T-helper 2 cell (primary cell): ENCODE measurements at regions not wholly inside any gene's neighbourhood (a gene's known extent, or its start where the extent isn't known, plus 50 kb on each side); places are given as distances from the start of the nearest gene placed in this dataset.

Source experiments
- DNase-seq, 5 experiments: peaks; one replicate each; pipeline versions ENCODE4 v3.0.0 to v3.0.0-alpha.2; 2012 to 2022

DNA sequence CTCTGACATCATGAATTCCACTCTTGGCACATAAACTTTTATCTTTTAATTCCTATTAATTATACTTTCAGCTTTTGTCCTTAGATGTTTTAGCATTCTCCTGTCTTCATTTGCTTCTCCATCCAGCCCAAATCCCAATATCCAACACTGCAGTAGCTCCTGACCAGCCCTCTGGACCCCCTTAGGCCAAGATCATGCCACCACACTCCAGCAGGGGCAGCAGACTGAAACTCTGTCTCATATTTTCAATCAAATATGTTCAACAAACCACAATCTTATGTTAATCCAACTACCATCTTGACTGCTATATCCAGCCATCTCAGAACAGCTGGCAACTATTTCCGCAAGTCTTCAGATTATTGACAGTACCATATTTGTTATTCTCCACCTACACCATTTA lies 315.8 kb upstream of the ROBO2 start:
- DNase-seq = no peak

DNA sequence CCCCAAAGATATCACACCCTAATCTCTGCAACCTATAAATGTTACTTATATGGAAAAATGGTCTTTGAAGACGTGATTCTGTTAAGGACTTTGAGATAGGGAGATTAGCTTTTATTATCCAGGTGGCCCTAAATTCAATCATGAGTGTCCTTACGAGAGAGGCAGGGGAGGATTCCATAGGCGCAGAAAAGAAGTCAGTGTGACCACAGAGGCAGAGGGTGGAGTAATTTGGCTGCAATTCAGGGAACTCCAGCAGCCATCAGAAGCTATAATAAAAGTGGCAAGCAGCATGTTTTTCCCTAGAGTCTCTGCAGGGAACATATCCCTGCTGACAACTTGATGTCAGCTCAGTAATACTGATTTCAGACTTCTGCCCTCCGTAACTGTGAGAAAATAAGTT lies 315.2 kb upstream of the ROBO2 start:
- DNase-seq = no peak

DNA sequence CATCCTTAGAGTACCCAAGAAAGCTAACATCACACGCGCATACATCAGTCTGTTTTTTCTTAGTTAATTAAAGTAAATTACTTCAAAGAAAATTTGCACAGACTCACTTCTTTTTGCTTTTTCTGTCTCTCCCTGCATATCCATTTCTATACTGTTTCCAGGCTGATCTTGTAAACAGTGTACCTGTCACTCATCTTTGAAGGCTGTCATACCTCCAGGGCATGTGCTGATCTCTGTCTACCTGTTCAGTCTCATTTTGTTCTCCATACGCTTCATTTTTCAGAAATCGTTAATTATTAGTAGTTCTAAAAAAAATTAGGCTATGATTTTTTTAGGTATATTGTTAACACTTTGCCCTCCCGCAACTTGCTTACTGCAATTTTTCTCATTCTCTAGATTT lies 313.9 kb upstream of the ROBO2 start:
- no peak for DNase-seq

DNA sequence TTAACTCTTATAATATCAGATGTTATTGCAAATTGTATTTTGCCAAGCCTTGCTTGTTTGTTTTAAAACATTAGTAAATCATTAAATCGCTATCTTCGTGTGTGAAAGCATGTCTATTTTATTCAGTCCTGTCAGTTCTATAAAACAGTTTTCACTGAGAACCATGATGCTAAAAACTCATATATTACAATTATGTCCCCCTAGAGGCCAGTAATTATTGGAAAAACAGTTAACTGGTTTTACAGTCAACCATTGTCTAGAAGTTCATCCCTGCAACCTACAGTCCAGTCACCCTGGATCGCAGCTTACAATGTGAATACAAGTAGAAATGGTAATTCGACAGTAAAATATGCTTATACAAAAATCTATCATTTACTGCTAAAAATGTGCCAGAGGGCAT lies 311.5 kb upstream of the ROBO2 start:
- no peak for DNase-seq

DNA sequence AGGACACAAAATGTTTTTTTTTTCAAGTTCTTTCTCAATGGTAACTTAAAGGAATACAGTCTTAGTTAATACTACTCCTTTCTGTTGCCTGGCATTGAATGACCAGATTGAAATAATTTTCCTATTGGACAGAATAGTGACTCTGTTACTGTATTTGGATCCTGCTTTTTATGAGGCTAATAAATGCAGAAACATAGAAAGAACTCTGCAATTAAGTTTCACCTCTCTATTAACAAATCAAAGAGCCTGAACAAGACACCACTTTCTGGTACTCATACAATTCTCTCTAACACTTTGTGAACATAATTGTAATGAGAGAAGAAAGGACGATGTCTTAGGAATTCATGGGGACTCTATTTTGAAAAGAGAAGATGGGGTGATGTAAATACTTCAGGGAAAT lies 308.4 kb upstream of the ROBO2 start:
- no peak for DNase-seq

DNA sequence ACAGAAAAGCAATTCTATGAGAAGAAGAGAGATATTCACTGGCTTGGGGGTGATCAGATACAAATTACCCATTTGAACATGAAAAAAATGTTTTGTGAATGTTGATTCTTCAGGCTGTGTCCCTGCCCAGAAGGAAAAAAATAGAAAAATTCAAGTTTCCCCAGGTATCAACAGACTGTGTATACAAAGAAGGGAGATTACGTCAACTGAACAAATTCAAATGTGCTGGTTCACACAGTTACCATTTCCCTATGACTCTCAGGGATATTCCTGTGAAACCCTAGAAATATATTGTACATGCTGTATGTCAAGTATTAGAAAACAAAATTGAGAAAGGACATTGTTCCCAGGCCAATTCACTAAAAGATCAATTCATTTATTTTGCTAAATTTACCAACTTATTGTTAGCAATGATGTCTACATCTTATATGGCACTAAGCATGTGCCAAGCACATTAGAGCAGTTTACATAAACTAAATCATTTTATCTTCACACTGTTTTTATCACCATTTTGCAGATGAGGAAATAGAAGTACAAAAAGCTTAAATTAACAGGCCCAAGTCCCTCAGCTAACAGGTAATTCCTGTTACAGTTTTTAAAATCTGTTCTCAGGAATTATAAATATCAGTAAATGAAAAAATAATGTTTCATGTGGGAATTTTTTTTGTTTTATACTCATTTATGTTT lies 306.7 kb upstream of the ROBO2 start:
- no peak for DNase-seq

DNA sequence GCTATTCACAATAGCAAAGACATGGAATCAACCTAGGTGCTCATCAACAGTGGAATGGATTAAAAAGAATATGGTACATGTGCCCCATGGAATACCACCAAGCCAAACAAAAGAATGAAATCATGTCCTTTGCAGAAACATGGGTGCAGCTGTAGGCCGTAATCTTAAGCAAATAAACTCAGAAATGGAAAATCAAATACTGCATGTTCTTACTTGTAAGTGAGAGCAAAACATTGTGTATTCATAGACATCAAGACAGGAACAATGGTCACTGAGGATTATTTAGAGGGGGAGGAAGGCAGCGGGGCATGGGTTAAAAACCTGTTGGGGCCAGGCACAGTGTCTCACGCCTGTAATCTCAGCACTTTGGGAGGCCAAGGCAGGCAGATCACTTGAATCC lies 304.7 kb upstream of the ROBO2 start:
- no peak for DNase-seq

DNA sequence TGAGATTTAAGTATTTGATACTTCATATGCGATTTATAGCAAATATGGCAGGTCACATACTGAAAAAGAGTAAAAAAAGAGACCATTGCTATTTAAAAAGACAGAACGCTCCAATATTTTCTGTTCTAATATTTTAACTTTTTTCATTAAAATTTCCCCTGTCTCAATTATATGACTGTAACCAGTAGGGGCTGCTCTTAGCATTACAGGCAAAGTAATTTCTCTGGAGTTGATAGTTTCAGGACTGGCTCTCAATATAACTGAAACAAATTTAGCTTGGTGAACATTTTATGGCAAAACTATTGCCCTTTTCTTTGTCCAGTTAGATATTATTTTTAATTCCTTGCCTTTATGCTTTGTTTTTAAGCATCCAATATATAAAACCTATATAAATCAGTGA lies 286.3 kb upstream of the ROBO2 start:
- no peak for DNase-seq

DNA sequence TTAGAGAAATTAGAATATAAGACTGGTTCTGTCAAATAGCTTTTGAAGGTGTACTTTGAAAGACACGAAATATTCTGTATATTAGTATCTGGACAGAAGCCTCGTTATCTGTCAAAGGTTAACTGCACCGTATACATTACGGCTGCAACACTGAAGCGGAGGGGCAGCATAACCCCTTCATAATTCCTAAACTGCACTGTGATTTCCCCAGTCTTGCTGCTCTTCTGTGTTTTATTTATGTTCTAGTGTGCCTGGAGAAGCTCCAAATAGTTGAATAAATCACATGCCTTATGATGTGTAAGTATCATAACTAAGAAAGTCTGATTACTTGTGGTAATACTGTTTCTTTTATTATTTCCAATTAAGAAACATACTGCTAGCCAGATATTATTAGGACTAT lies 285.7 kb upstream of the ROBO2 start:
- no peak for DNase-seq

DNA sequence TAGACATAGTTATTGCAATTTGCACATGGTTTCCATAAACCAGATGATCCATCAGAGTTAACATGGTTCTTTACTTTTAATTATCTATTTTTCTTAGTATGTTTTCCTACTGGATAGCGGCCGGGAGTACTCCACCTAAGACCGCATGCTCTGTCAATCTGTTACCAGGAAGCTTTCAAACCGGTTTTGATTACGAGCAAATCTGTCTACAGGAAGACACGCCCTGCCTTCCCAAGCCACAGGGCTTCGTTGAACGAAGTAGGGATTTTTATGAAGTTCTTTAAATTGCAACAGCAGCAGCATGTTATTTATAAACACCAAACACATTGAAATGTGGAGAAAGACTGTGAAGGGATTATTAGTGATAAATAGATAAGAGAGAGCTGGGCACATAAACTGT lies 283.3 kb upstream of the ROBO2 start:
- no peak for DNase-seq

DNA sequence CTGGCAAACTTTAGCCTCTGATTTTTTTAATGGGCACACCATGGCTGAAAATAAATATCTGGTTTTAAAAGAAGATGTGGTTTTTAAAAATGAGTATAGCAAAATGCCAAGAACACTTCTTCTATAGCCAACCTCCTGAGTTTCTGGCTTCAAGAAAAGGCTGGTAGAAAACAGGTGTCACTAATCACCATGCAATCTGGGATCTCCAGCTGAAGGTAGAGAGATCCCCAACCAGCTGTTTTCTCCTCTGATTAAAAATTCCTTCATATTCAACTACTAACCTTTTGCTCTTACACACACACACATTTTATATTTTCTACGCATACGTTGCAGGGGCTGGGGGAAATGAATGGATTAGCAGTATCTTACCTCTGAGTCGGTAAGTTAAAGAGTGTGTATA lies 279.6 kb upstream of the ROBO2 start:
- no peak for DNase-seq

DNA sequence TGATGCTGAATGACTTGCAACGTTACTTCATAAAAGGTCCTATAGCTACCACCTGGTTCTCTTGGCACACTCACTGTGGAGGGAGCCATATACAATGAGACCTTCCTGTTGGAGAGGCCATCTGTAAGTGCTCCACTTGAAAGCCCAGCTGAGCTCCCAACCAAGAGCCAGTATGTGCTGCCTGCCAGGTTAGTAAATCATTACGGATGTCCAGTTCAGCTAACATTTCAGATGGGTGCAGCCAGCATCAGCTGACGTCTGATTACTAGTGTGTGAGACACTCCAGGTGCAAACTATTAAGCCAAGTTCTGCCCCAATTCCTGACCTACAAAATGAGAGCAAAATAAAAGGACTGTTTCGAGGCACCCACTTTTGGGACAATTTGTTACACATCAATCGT lies 274.4 kb upstream of the ROBO2 start:
- DNase-seq = no peak

DNA sequence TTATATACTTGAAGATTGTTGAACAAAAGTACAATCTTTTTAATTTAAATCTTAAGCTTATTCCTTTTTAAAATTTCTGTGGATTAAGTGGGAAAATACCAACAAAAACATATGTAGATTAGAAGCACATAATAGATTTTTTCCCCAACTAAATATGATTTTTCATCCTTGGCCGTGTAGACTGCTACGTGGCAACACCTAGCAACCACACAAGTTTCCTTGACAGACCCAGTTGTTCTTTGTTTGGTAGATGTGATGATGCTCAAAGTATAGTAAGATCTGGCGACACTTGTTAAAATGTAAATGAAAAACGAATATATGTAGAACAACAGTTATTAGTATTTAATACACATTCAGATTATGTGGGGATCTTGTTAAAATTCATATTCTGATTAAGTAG lies 271.0 kb upstream of the ROBO2 start:
- no peak for DNase-seq

DNA sequence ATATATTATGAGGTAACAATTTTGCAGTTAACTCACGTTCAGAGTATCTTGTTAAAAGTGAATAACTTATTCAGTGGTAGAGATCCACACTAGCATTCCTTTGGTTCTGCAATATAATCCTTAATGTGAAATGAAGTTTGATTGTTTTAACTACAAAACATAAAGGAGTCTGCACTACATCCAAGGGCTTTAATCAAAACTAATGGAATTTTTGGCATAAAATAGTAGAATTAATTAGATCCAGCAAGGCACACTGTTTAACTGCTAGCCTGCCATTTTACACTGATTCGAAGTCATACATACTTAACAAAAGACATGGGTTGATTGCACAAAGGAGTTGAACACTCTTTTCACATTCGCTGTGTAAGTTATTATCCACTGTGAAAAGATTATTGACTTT lies 263.0 kb upstream of the ROBO2 start:
- no peak for DNase-seq

DNA sequence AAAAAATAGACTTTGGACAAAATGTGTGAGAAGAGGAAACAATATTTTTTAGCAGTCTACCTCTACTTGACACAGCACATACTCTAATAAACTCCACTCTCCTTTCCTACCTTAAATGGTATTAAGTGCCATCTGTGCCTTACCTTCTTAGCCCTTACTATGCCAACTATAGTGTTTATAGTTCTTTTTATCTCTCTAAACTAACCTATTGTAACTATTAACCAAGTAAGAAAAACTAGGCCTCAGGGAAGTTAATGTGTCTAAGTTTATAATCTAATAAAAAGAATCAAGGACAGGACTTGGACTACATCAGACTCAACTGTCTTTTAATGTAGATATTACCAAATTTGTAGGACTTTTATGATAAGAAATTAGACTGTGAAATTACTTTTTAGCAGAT lies 251.7 kb upstream of the ROBO2 start:
- no peak for DNase-seq

DNA sequence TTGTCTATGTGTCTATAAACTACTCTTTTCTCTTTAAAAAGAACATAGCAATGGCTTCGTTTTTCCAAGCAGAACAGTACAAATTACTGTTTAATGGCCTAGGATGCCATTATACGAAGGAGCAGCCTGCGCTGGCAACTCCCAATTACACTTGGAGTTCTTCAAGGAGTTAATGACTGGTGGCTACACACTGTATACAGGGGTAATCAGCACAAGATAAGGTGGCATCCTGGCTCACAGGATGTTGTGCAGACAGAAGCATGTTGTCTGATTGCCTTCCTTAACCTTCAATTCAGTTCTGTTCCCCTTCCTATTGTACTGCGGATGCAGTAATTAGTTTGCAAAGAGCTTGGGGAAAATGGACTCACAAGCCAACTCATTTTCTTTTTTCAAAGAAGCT lies 250.7 kb upstream of the ROBO2 start:
- DNase-seq = no peak

DNA sequence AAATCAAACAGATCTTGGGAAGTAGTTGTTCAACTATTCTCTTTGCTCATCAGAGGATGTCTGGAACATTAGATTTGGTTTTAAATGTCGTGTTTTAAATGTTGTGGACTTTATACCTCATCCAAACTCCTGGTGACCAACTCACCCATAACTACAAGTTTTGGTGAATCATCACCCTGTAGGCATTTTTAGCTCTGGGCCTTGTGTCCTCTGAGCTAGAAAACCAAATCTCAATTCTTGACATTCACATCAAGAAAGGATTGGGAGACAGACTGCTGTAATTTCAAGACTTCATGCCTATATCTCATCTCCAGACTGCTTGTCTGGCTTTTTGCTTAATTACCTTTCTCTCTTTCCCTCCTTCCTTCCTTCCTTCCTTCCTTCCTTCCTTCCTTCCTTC lies 228.5 kb upstream of the ROBO2 start:
- no peak for DNase-seq

DNA sequence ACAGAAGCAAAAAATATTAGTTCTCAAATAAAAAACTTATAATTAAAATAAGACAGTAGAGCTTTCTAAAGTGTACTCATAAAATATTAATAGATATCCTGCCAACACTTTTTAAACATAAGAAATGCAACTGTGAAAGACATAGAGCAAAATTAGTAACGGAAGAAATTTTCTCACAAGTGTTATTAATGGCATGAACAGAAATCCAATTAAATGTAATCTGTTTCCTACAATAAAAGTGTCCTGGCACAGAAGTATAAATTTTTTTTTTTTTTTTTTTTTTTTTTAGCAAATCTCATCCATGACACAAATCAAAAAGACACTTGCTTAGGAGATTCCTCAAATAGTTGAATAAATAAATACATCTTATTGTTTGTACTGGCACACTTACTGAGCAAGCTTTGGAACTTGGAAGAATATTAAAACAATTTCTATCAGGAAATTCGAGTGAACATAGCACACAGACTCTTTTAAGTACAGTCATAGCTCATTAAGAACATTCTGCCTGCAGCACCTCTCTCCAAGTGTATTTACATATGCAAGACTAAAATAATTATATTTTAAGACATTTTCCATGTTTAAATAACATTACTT lies 227.2 kb upstream of the ROBO2 start:
- no peak for DNase-seq

DNA sequence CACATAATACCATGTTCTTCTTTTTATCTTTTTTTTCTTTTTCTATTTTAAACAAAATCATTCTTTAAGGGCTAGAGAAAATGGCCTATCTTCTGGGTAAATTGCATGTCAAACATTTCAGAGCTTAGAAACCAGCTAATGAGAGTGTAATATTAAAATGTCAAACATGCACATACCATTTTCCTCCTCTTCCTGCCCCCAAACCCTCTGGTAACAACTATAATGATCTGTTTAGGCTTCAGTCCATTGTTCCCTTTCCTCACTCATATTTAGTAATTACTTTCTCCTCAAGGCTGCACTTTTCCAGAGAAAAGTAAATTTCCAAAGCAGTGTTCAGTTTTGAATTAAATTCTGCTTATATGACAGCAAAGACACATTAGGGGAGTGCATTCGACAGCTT lies 224.3 kb upstream of the ROBO2 start:
- DNase-seq = no peak

DNA sequence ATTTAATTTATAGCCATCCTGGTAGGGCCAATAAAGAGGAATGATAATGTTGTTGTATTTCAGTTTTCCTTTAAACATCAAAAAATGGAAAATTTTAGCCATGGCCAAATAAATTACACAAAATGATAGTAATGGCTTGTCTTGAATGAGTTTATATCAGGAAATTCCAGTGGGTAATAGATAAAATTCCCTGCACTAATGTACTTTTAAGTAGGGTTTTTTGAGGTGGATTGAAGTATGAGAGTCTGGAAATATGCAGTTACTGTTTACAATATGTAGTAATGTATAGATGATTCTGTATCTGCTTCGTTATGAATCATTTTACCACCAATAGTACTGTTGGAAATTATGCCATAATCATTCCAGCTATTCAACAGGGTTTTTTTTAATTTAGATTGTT lies 219.4 kb upstream of the ROBO2 start:
- DNase-seq = no peak

DNA sequence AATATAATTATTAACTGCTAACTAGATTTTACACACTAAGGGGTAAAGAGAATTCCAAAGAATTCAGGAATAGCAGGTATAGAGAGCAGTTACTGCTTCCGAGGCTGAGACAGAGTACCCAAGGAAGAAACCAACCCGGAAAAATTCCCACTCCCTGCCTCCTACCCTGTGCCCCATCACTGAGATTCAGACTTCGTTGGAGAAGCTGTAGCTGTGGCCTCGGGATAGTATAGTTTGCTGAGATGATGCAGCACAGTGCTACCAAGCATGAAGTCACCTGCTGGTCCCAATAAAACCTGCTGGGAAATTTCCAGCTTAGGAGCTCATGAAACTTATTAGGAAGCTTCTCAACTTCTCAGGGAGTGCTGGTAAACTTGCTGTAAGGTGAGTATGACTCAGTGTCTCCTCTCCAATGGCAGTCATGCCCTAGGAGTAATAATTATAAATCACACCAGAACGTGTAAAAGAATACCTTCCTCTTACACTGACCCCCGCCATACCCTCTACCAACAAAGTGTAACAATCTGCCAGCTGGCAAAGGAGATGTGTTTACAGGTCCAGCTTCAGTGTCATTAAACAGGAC lies 215.2 kb upstream of the ROBO2 start:
- DNase-seq = no peak

DNA sequence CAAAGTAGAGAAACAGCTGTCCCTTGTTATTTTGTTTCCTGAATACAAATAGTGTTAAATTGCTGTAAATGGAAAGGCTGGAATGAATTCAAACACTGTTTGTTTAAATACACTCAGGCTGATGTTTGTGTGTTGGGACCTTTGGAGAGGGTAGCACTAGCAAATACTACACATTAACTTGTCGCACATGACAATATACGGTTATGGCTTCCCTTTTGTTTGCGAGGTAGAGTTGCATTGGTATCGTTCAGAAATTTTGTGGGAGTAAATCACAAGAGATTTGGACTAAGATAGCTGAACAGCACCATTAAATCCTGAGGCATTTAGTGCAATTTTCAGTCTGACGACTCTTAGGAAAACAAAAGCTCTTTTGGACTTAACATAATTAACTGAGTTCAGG lies 213.0 kb upstream of the ROBO2 start:
- DNase-seq = no peak

DNA sequence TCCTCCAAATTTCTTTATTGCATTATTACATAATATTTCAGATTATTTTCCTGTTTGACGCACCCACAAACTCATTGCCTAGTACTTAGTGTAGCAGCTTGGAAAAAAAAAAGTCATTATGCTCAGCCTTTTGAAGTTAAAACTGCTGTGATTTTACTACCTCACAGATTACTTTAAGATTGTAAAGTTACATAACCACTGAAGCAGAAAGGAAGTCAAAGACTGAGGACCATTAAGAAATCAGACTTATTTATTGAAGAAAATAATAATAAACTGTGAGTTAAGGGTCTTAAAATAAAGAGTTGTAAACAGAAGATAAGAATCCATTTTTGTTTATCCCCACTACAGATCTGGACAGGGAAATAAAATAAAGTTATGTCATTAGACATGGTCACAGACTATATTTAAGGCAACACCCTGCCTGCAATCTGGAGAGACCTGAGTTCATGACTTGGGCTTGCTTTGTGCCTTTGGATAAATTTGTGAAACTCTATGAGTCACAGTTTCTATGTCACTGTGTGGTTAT lies 212.1 kb upstream of the ROBO2 start:
- no peak for DNase-seq

DNA sequence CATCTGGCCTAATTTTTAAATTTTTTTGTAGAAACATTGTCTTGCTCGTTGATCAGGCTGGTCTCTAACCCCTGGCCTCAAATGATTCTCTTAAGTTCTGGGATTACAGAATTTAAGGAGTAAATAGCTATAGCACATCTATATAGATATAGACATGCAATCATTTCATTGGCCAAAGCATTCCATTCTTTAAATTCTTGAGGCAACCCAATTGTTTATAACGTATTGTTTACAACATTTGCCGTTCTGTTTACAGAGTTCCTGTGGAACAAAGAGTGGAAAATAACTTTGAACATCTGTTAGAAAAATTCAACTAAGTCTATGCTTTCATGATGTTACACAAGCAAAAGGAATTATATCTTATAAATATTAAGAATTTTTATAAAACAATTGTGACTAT lies 205.2 kb upstream of the ROBO2 start:
- no peak for DNase-seq

DNA sequence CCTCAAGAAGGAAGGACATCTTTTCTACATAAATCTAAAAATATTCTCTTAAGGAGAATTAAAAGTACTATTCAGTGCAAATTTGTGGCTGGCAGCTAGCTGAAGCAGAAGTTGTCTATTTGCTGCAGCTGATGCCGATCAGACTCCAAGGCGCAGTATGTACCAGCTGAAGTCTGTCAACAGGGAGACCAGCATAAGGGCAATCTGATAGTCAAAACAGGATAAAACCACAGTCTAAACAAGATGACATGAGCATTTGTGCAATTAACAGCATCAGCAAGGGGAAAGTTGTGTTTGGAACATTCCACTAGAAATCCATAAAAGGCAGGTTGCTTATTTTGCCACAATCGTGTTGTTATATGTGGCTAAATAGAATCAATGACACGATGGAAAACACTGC lies 198.2 kb upstream of the ROBO2 start:
- DNase-seq = no peak
